ENCODE measurements at regions not wholly inside any gene's neighbourhood (a gene's known extent, or its start where the extent isn't known, plus 50 kb on each side); places are given as distances from the start of the nearest gene placed in this dataset.

- WGBS, 2 donors, result 56 to 57% methylated on average over 3 of the region's 3 CpGs
- FAIRE-seq, result no peak
- TF ChIP-seq CTCF (IDR thresholded peaks at IDR 0.05), result no peak
Observed at GRCh38 chr1:82994616-82995263, 1004.2 kb downstream of the TTLL7 start.

GRCh38 chr1:82991569-82991968, 1007.4 kb downstream of the TTLL7 start:
- TF ChIP-seq CTCF (IDR thresholded peaks at IDR 0.05), result no peak
- ATAC-seq (no peak), DNase-seq (no peak), FAIRE-seq (no peak)
- Histone ChIP-seq H3K27me3 (no peaks in the 10 kb centered on the region), H3K4me3 (no peak overlapping the region), H3K4me1 (no peaks in the 10 kb centered on the region), H3K36me3 (no peaks in the 10 kb centered on the region), H3K9me3 (no peaks in the 10 kb centered on the region), H3K27ac (no peak overlapping the region)
- intact Hi-C loops (cut with DNase I), result no loop called here
- 67 to 72% methylated on average over 2 of the region's 2 CpGs for WGBS, 2 donors

More at GRCh38 chr1:82994616-82995263, 1004.2 kb downstream of the TTLL7 start:
- Histone ChIP-seq H3K4me1 (no peaks in the 10 kb centered on the region), H3K27me3 (no peaks in the 10 kb centered on the region), H3K27ac (no peak overlapping the region), H3K9me3 (no peaks in the 10 kb centered on the region), H3K4me3 (no peak overlapping the region), H3K36me3 (no peaks in the 10 kb centered on the region)
- intact Hi-C loops (cut with DNase I), result no loop called here
- DNase-seq (no peak), ATAC-seq (no peak)

GRCh38 chr1:82979593-82980236, 1019.2 kb downstream of the TTLL7 start:
- no peak for FAIRE-seq
- H3K27ac ChIP-seq, result no peak overlapping the region
- intact Hi-C loops (cut with DNase I), result no loop called here

GRCh38 chr1:82978461-82979324, 1020.2 kb downstream of the TTLL7 start:
- no peak for TF ChIP-seq CTCF (IDR thresholded peaks at IDR 0.05)
- 78 to 82% methylated on average over 10 of the region's 10 CpGs for WGBS, 2 donors
- Histone ChIP-seq H3K4me3 (no peak overlapping the region), H3K9me3 (no peaks in the 10 kb centered on the region), H3K27me3 (no peaks in the 10 kb centered on the region), H3K27ac (no peak overlapping the region), H3K4me1 (no peaks in the 10 kb centered on the region), H3K36me3 (no peaks in the 10 kb centered on the region)
- FAIRE-seq (no peak), DNase-seq (no peak), ATAC-seq (no peak)
- intact Hi-C loops (cut with DNase I), result no loop called here

More at GRCh38 chr1:82979593-82980236, 1019.2 kb downstream of the TTLL7 start:
- no peaks in the 10 kb centered on the region for H3K4me1 ChIP-seq
- no peak for TF ChIP-seq CTCF (IDR thresholded peaks at IDR 0.05)
- ATAC-seq, result no peak
- no peak for DNase-seq
- H3K4me3 ChIP-seq, result no peak overlapping the region
- 32 to 35% methylated on average over 7 of the region's 7 CpGs for WGBS, 2 donors
- no peaks in the 10 kb centered on the region for H3K9me3 ChIP-seq
- H3K36me3 ChIP-seq, result no peaks in the 10 kb centered on the region
- no peaks in the 10 kb centered on the region for H3K27me3 ChIP-seq

Measured in pancreas (tissue), 10 donors.